ENCODE measurements at regions not wholly inside any gene's neighbourhood (a gene's known extent, or its start where the extent isn't known, plus 50 kb on each side); places are given as distances from the start of the nearest gene placed in this dataset.

DNA sequence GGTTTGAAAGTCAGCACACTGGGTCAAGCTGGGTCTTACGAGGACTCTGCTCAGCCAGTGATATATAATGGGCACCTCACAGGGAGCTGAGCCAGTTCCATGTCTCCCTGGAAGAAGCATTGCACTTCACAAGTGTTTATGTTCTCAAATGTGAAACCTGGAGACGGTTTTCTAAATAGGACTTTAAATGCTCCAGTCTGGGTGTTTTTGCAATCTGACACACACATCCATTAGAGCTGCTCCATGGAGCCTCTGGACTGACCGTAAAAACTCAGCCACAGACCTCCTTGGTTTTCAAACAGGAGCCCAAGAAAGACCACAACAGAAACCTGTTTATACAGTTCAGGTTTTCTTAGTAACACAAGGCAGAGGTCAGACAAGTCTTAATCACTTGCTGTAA is 201.3 kb upstream of the LRIG1 start:
- Histone ChIP-seq H3K4me3 (ENCODE audit: insufficient read depth, low read length) (no peak overlapping the region), H3K27ac (ENCODE audit: low read depth, low read length) (no peak overlapping the region), H4K20me1 (ENCODE audit: insufficient read depth, low read length) (no peaks in the 10 kb centered on the region), H2AFZ (ENCODE audit: low read length) (no peak overlapping the region), H3K36me3 (ENCODE audit: insufficient read depth, low read length) (no peaks in the 10 kb centered on the region), H3K79me2 (ENCODE audit: insufficient read depth, low read length) (no peaks in the 10 kb centered on the region), H3K9me3 (ENCODE audit: low read depth, low read length) (no peaks in the 10 kb centered on the region), H3K4me1 (ENCODE audit: insufficient read depth, low read length) (no peaks in the 10 kb centered on the region), H3K4me2 (ENCODE audit: insufficient read depth, low read length) (no peak overlapping the region), H3K27me3 (ENCODE audit: insufficient read depth, low read length) (no peaks in the 10 kb centered on the region)
- DNase-seq (ENCODE audit: insufficient read length, low spot score, missing footprints) = no peak
- TF ChIP-seq, protein P1, sequence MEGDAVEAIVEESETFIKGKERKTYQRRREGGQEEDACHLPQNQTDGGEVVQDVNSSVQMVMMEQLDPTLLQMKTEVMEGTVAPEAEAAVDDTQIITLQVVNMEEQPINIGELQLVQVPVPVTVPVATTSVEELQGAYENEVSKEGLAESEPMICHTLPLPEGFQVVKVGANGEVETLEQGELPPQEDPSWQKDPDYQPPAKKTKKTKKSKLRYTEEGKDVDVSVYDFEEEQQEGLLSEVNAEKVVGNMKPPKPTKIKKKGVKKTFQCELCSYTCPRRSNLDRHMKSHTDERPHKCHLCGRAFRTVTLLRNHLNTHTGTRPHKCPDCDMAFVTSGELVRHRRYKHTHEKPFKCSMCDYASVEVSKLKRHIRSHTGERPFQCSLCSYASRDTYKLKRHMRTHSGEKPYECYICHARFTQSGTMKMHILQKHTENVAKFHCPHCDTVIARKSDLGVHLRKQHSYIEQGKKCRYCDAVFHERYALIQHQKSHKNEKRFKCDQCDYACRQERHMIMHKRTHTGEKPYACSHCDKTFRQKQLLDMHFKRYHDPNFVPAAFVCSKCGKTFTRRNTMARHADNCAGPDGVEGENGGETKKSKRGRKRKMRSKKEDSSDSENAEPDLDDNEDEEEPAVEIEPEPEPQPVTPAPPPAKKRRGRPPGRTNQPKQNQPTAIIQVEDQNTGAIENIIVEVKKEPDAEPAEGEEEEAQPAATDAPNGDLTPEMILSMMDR (IDR thresholded peaks at IDR 0.05; ENCODE audit: extremely low read depth, low read depth, low read length) = no peak

DNA sequence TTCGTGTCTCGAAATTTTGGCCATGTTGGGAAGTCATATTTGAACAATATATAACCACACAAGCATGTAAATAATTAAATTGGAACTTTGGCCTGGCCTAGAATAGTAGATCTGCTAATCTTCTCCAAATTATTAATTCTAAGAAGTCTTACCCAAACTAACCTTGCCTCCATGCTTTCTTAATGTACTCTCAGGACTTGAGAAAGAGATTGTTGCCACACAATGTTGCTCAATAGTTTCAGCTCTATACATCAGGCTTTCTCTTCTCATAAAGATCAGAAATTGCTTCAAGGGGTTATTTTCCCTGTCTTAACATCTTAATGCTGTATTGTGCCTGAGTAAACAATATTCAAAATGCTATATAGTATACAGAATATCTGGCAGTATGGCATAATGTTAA is 202.7 kb upstream of the LRIG1 start:
- no peak for DNase-seq (ENCODE audit: insufficient read length, low spot score, missing footprints)
- H3K79me2 ChIP-seq (ENCODE audit: insufficient read depth, low read length) = no peaks in the 10 kb centered on the region

DNA sequence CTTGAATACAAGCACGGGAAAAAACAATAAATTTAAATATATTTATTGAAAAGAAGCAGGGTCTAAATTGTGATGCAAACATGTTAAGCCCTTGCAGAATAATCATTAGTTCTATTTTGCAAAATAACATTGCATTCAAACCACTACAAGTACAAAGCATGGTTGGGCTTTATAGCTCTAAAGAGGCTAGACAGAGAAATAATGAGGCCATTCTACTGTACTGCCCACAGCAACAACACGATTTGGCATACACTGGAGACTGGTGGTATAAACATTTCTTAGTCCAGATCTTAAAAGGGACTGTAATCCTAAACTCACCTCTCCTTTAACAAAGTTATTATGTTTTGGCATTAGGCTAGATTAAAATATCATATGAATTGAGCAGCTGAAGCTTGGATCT is 204.3 kb upstream of the LRIG1 start:
- Histone ChIP-seq H3K27me3 (ENCODE audit: insufficient read depth, low read length) (no peaks in the 10 kb centered on the region), H3K4me3 (ENCODE audit: insufficient read depth, low read length) (no peak overlapping the region)

More for the DNA sequence above, 202.7 kb upstream of the LRIG1 start:
- H4K20me1 ChIP-seq (ENCODE audit: insufficient read depth, low read length) = no peaks in the 10 kb centered on the region
- no peak overlapping the region for H3K4me2 ChIP-seq (ENCODE audit: insufficient read depth, low read length)
- no peak overlapping the region for H3K4me3 ChIP-seq (ENCODE audit: insufficient read depth, low read length)
- no peak overlapping the region for H3K27ac ChIP-seq (ENCODE audit: low read depth, low read length)
- no peaks in the 10 kb centered on the region for H3K36me3 ChIP-seq (ENCODE audit: insufficient read depth, low read length)
- TF ChIP-seq, protein P1 (IDR thresholded peaks at IDR 0.05; ENCODE audit: extremely low read depth, low read depth, low read length) = no peak
- H3K9me3 ChIP-seq (ENCODE audit: low read depth, low read length) = no peaks in the 10 kb centered on the region
- H3K27me3 ChIP-seq (ENCODE audit: insufficient read depth, low read length) = no peaks in the 10 kb centered on the region
- H2AFZ ChIP-seq (ENCODE audit: low read length) = no peak overlapping the region
- no peaks in the 10 kb centered on the region for H3K4me1 ChIP-seq (ENCODE audit: insufficient read depth, low read length)

DNA sequence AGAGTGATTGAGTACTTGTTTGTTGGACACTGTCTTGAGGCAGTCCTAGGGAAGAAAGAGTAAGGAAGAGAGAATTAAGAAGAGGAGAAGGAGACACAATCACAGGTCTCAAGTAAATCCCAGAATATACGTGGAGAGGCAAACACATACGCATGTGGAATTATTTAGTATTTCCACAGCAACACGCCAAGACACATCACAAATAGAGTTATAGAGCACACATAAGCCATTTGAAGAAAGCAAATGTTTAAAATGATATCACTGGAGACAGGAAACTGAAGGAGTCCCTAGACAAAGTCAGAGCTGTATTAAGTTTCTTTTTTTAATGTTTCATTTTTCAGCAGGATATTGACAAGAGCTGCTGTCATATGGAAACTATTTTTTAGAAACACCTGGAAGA is 206.1 kb upstream of the LRIG1 start:
- no peak overlapping the region for H3K4me3 ChIP-seq (ENCODE audit: insufficient read depth, low read length)
- H3K36me3 ChIP-seq (ENCODE audit: insufficient read depth, low read length) = no peaks in the 10 kb centered on the region
- H3K79me2 ChIP-seq (ENCODE audit: insufficient read depth, low read length) = no peaks in the 10 kb centered on the region
- H3K27ac ChIP-seq (ENCODE audit: low read depth, low read length) = no peak overlapping the region
- H4K20me1 ChIP-seq (ENCODE audit: insufficient read depth, low read length) = no peaks in the 10 kb centered on the region
- H2AFZ ChIP-seq (ENCODE audit: low read length) = no peak overlapping the region
- H3K27me3 ChIP-seq (ENCODE audit: insufficient read depth, low read length) = no peaks in the 10 kb centered on the region
- H3K4me1 ChIP-seq (ENCODE audit: insufficient read depth, low read length) = no peaks in the 10 kb centered on the region
- TF ChIP-seq, protein P1 (IDR thresholded peaks at IDR 0.05; ENCODE audit: extremely low read depth, low read depth, low read length) = no peak
- no peaks in the 10 kb centered on the region for H3K9me3 ChIP-seq (ENCODE audit: low read depth, low read length)
- H3K4me2 ChIP-seq (ENCODE audit: insufficient read depth, low read length) = no peak overlapping the region
- DNase-seq (ENCODE audit: insufficient read length, low spot score, missing footprints) = no peak

More for the DNA sequence above, 204.3 kb upstream of the LRIG1 start:
- no peaks in the 10 kb centered on the region for H3K4me1 ChIP-seq (ENCODE audit: insufficient read depth, low read length)
- no peaks in the 10 kb centered on the region for H3K9me3 ChIP-seq (ENCODE audit: low read depth, low read length)
- no peaks in the 10 kb centered on the region for H3K36me3 ChIP-seq (ENCODE audit: insufficient read depth, low read length)
- no peak overlapping the region for H2AFZ ChIP-seq (ENCODE audit: low read length)
- TF ChIP-seq, protein P1 (IDR thresholded peaks at IDR 0.05; ENCODE audit: extremely low read depth, low read depth, low read length) = no peak
- DNase-seq (ENCODE audit: insufficient read length, low spot score, missing footprints) = no peak
- H4K20me1 ChIP-seq (ENCODE audit: insufficient read depth, low read length) = no peaks in the 10 kb centered on the region
- no peaks in the 10 kb centered on the region for H3K79me2 ChIP-seq (ENCODE audit: insufficient read depth, low read length)
- no peak overlapping the region for H3K4me2 ChIP-seq (ENCODE audit: insufficient read depth, low read length)
- H3K27ac ChIP-seq (ENCODE audit: low read depth, low read length) = no peak overlapping the region
